B cell (primary cell): ENCODE measurements at regions not wholly inside any gene's neighbourhood (a gene's known extent, or its start where the extent isn't known, plus 50 kb on each side); places are given as distances from the start of the nearest gene placed in this dataset.

Experiments
- EZH2 ChIP-seq: IDR thresholded peaks from 2 replicates; pipeline ENCODE4 v1.6.1; 2012; ENCODE audit warnings: borderline replicate concordance, low read depth, mild to moderate bottlenecking, moderate library complexity, low read length; ENCODE audit not compliant: insufficient read depth, poor library complexity, severe bottlenecking
- TF ChIP-seq, protein P1 (sequence below): fragments of 200-600 bp; IDR thresholded peaks from one replicate; pipeline ENCODE4 v1.8.0; 2022; ENCODE audit warnings: antibody characterized with exemption, mild to moderate bottlenecking

GRCh38 chr15:79140846-79141570, 50.4 kb upstream of the RASGRF1 start:
- TF ChIP-seq, protein P1, sequence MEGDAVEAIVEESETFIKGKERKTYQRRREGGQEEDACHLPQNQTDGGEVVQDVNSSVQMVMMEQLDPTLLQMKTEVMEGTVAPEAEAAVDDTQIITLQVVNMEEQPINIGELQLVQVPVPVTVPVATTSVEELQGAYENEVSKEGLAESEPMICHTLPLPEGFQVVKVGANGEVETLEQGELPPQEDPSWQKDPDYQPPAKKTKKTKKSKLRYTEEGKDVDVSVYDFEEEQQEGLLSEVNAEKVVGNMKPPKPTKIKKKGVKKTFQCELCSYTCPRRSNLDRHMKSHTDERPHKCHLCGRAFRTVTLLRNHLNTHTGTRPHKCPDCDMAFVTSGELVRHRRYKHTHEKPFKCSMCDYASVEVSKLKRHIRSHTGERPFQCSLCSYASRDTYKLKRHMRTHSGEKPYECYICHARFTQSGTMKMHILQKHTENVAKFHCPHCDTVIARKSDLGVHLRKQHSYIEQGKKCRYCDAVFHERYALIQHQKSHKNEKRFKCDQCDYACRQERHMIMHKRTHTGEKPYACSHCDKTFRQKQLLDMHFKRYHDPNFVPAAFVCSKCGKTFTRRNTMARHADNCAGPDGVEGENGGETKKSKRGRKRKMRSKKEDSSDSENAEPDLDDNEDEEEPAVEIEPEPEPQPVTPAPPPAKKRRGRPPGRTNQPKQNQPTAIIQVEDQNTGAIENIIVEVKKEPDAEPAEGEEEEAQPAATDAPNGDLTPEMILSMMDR = no peak
- TF ChIP-seq EZH2 = no peak
